HepG2 (cell line): ENCODE measurements at regions not wholly inside any gene's neighbourhood (a gene's known extent, or its start where the extent isn't known, plus 50 kb on each side); places are given as distances from the start of the nearest gene placed in this dataset.
A peak's percentile ranks its signal among the peaks of the same experiment; 100 is the strongest.

Experiments
- ATAC-seq: fragments of 200-7000 bp; cut with Tn5 transposase; 3 replicates; pipeline ENCODE4 v1.9.1; 2020; ENCODE audit warnings: mild to moderate bottlenecking, moderate library complexity
- BruUV-seq: library from RNA; stranded (reverse); fragments of 400-500 nt; replicated peaks from 2 replicates; lab custom pipeline; 2021; lab: Mats Ljungman, UMichigan
- CTCF ChIA-PET: fragments of 300-600 bp; formaldehyde crosslinking; extraction: SDS; loops from one replicate; lab custom pipeline; 2021; ENCODE audit warnings: low total read pairs, inconsistent platforms, low intra/inter-chr PET ratio; lab: Yijun Ruan, JAX
- POLR2A ChIA-PET: fragments of 350-600 bp; sonication (Branson Sonifier 250); formaldehyde crosslinking; loops from one replicate; lab custom pipeline; 2020; ENCODE audit warnings: antibody characterized with exemption, inconsistent platforms; lab: Yijun Ruan, JAX
- DNase-seq: peaks from one replicate; pipeline ENCODE4 v3.0.0-alpha.2; 2015; ENCODE audit warnings: low spot score
- FAIRE-seq: peaks from 3 replicates; lab custom pipeline; 2011; peaks lifted over from hg19 to GRCh38; lab: Jason Lieb, UNC
- H2AFZ ChIP-seq: one replicate; pipeline ENCODE4 v1.6.1; 2011; ENCODE audit warnings: low read length, inconsistent platforms
- H3K27ac ChIP-seq: fragments of 300-600 bp; 3 replicates; pipeline ENCODE4 v1.8.0; 2011; ENCODE audit warnings: mixed run types, mild to moderate bottlenecking, mixed read lengths, low read length, inconsistent platforms; ENCODE audit not compliant: insufficient read depth; ENCODE audit errors: extremely low read length
- H3K27me3 ChIP-seq, 2 experiments: fragments of 200-600 bp in 1 of 2; 2 replicates in 1 of 2; 3 replicates in 1 of 2; pipeline versions ENCODE4 v1.6.0 to v1.8.0; 2011; ENCODE audit warnings: low read length in 2 of 2, mild to moderate bottlenecking in 2 of 2, moderate library complexity in 2 of 2, inconsistent platforms in 1 of 2; ENCODE audit not compliant: insufficient read depth in 2 of 2, control insufficient read depth in 1 of 2
- H3K36me3 ChIP-seq, 2 experiments: fragments of 200-600 bp in 1 of 2; replicated peaks in 1 of 2; 2 replicates in 1 of 2; 3 replicates in 1 of 2; pipeline versions ENCODE4 v1.5.1 to v1.8.0; 2011; ENCODE audit warnings: low read length in 2 of 2, inconsistent platforms in 1 of 2; ENCODE audit not compliant: insufficient read depth in 2 of 2, control insufficient read depth in 1 of 2
- H3K4me1 ChIP-seq: 2 replicates; pipeline ENCODE4 v1.5.1; 2012; ENCODE audit warnings: low read length, inconsistent platforms; ENCODE audit not compliant: insufficient read depth
- H3K4me2 ChIP-seq: 2 replicates; pipeline ENCODE4 v1.6.0; 2011; ENCODE audit warnings: low read depth, low read length, inconsistent platforms
- H3K4me3 ChIP-seq, 3 experiments: fragments of 200-600 bp in 1 of 3; sonication (generic), shearing (Covaris generic) in 1 of 3; replicated peaks in 1 of 3; 2 replicates each; pipeline ENCODE4 v1.5.1; 2011 to 2016; ENCODE audit warnings: low read length in 3 of 3, inconsistent platforms in 2 of 3, low read depth in 2 of 3, mild to moderate bottlenecking in 2 of 3, control low read depth in 1 of 3, mixed read lengths in 1 of 3; ENCODE audit not compliant: insufficient read depth in 1 of 3
- H3K79me2 ChIP-seq: one replicate; pipeline ENCODE4 v1.6.1; 2011; ENCODE audit warnings: low read length, inconsistent platforms; ENCODE audit not compliant: insufficient read depth
- H3K9ac ChIP-seq: 2 replicates; pipeline ENCODE4 v1.6.0; 2011; ENCODE audit warnings: mild to moderate bottlenecking, low read depth, low read length, inconsistent platforms; ENCODE audit not compliant: insufficient read depth
- H3K9me3 ChIP-seq: 2 replicates; pipeline ENCODE4 v1.5.1; 2012; ENCODE audit warnings: mild to moderate bottlenecking, low read length
- H4K20me1 ChIP-seq: 2 replicates; pipeline ENCODE4 v1.6.0; 2011; ENCODE audit warnings: inconsistent platforms, mild to moderate bottlenecking, low read length, moderate library complexity; ENCODE audit not compliant: insufficient read depth
- CBX1 ChIP-seq: IDR thresholded peaks from one replicate; pipeline ENCODE4 v1.6.1; 2016; ENCODE audit warnings: antibody characterized with exemption, low read depth
- CTCF ChIP-seq: sonication (generic); formaldehyde crosslinking; IDR thresholded peaks from 2 replicates; pipeline ENCODE4 v1.5.0; 2020; ENCODE audit warnings: mild to moderate bottlenecking, missing genetic modification reagents, moderate library complexity
- EZH2 ChIP-seq: conservative IDR thresholded peaks from 2 replicates; pipeline ENCODE4 v1.6.1; 2012; ENCODE audit warnings: mild to moderate bottlenecking, low read depth, low read length, moderate library complexity
- KAT8 ChIP-seq: IDR thresholded peaks from 2 replicates; pipeline ENCODE4 v1.6.1; 2016; ENCODE audit warnings: missing genetic modification reagents, missing compliant biosample characterization
- MIXL1 ChIP-seq: IDR thresholded peaks from 2 replicates; pipeline ENCODE4 v1.6.1; 2016
- NCOR1 ChIP-seq: fragments of 200-600 bp; sonication (generic); IDR thresholded peaks from 2 replicates; pipeline ENCODE4 v1.7.0; 2017; ENCODE audit warnings: antibody characterized with exemption, low read length, borderline replicate concordance
- SALL1 ChIP-seq: sonication (generic); formaldehyde crosslinking; IDR thresholded peaks from 2 replicates; pipeline ENCODE4 v1.8.0; 2022; ENCODE audit warnings: mild to moderate bottlenecking, missing genetic modification reagents
- SMC3 ChIP-seq: IDR thresholded peaks from 2 replicates; pipeline ENCODE4 v1.6.1; 2011; ENCODE audit warnings: low read length, improper control_type of control experiment
- STAG1 ChIP-seq: sonication (generic); formaldehyde crosslinking; IDR thresholded peaks from 2 replicates; pipeline ENCODE4 v1.4.0; 2020; ENCODE audit warnings: missing genetic modification reagents
- XRCC5 ChIP-seq: fragments of 200-400 bp; formaldehyde crosslinking; optimal IDR thresholded peaks from 2 replicates; pipeline ENCODE3; 2017; ENCODE audit warnings: mild to moderate bottlenecking, low read length
- ZNF282 ChIP-seq: fragments of 450-650 bp; IDR thresholded peaks from 2 replicates; pipeline ENCODE4 v1.6.1; 2018; ENCODE audit not compliant: partially characterized antibody
- ZNF367 ChIP-seq: sonication (generic); formaldehyde crosslinking; IDR thresholded peaks from 2 replicates; pipeline ENCODE4 v1.4.0; 2020; ENCODE audit warnings: missing genetic modification reagents, borderline replicate concordance
- ZNF749 ChIP-seq: sonication (generic); formaldehyde crosslinking; IDR thresholded peaks from 2 replicates; pipeline ENCODE4 v1.8.0; 2022; ENCODE audit warnings: mild to moderate bottlenecking, missing genetic modification reagents, moderate library complexity, borderline replicate concordance
- ZNF781 ChIP-seq: sonication (generic); formaldehyde crosslinking; IDR thresholded peaks from 2 replicates; pipeline ENCODE4 v1.5.1; 2020; ENCODE audit warnings: borderline replicate concordance, mild to moderate bottlenecking, missing genetic modification reagents; ENCODE audit errors: not compliant biosample characterization
- in situ Hi-C: cut with HindIII; loops from 2 replicates; pipeline ENCODE4 v1.10.0; 2017; ENCODE audit warnings: low pct_unique_long_range_greater_than_20kb; ENCODE audit not compliant: extremely low pct_ligation_motif_present
- intact Hi-C: fragments of 100-400 bp; cut with micrococcal nuclease; formaldehyde crosslinking; loops from one replicate; pipeline ENCODE4 v1.10.0; 2022; ENCODE audit not compliant: unreplicated experiment

- POLR2A ChIA-PET: interaction anchor here (0.8 kb wide), 1 partner anchor 16 kb away, joined by 3 read pairs; no protein-coding TSS in a partner anchor
- intact Hi-C loops (loop anchor here (1.0 kb wide), 2 partner anchors 94 to 222 kb away; partner anchors contain the start of genes ITGA1 and PELO), in situ Hi-C loops (no loop called here)
- no peak overlapping the region for H3K4me3 ChIP-seq
- H2AFZ ChIP-seq: no peak overlapping the region
- DNase-seq (peak; percentile 30), ATAC-seq (peak; percentile 83)
- CTCF ChIA-PET: interaction anchor here (1.5 kb wide), 1 partner anchor 222 kb away, joined by 11 read pairs; no protein-coding TSS in a partner anchor
- H3K27ac ChIP-seq: no peak overlapping the region
- H3K9ac ChIP-seq: no peak overlapping the region
- no peaks in the 10 kb centered on the region for H3K79me2 ChIP-seq
- TF ChIP-seq SMC3: peak; percentile 64; the same call in 1 of the 2 replicates
- no peak for TF ChIP-seq KAT8
- TF ChIP-seq NCOR1: no peak
- no peak for TF ChIP-seq EZH2
- no peak for TF ChIP-seq ZNF781 (CRISPR knock-in tag)
- no peak for TF ChIP-seq SALL1 (CRISPR knock-in tag)
- peak; percentile 64 for TF ChIP-seq STAG1 (CRISPR knock-in tag)
- TF ChIP-seq CBX1: no peak
- no peak for TF ChIP-seq ZNF367 (CRISPR knock-in tag)
- TF ChIP-seq ZNF282: no peak
- TF ChIP-seq MIXL1 (CRISPR knock-in tag): 0 out of 2 replicates have a peak, but pooled peaks have one; percentile 32
- TF ChIP-seq ZNF749: no peak
- TF ChIP-seq CTCF (CRISPR knock-in tag): peak; percentile 66
- TF ChIP-seq XRCC5: peak; percentile 33
- TF ChIP-seq, all 625 proteins: peak for 5
- Histone ChIP-seq H3K4me2 (no peak overlapping the region), H3K36me3 (no peaks in the 10 kb centered on the region), H4K20me1 (no peaks in the 10 kb centered on the region), H3K27me3 (peaks cover 0 to 8% of the 10 kb centered on the region in 2 experiments; a peak in 2 of 5 replicates), H3K4me1 (no peaks in the 10 kb centered on the region), H3K9me3 (no peaks in the 10 kb centered on the region)
- no peak for FAIRE-seq
- no TSS peak for BruUV-seq
These were observed 94.4 kb upstream of the ITGA1 start for GRCh38 chr5:52693280-52693679.
